ENCODE measurements at regions not wholly inside any gene's neighbourhood (a gene's known extent, or its start where the extent isn't known, plus 50 kb on each side); places are given as distances from the start of the nearest gene placed in this dataset.

DNA sequence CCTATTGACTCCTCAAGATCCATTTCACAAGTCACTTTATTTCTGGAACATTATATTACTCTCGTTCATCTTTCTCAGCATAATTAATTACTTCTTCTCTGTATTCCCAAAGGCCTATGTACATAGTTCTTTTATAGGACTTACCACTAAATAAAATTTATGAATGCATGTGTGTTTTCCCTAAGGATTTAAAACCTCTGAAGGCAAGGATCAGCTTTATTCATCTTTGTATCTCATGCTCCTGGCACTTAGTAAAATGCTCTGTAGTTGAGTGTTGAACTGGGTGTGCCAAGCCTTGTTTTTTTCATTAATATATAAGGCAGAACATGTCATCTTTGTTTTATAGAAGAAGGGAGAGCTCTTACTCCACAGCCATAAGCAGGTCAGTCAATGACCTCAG is 194.1 kb upstream of the ZPLD1 start:
- Mint-ChIP-seq H3K36me3 (no peaks in the 10 kb centered on the region), H3K4me3 (no peak overlapping the region), H3K27ac (no peak overlapping the region), H3K27me3 (ENCODE audit: low read depth) (no peaks in the 10 kb centered on the region), H3K4me1 (no peaks in the 10 kb centered on the region), H3K9me3 (no peaks in the 10 kb centered on the region)
- no peak for DNase-seq (ENCODE audit: low spot score in 2 of 2, unreplicated experiment in 2 of 2)
- TF ChIP-seq, protein P1, sequence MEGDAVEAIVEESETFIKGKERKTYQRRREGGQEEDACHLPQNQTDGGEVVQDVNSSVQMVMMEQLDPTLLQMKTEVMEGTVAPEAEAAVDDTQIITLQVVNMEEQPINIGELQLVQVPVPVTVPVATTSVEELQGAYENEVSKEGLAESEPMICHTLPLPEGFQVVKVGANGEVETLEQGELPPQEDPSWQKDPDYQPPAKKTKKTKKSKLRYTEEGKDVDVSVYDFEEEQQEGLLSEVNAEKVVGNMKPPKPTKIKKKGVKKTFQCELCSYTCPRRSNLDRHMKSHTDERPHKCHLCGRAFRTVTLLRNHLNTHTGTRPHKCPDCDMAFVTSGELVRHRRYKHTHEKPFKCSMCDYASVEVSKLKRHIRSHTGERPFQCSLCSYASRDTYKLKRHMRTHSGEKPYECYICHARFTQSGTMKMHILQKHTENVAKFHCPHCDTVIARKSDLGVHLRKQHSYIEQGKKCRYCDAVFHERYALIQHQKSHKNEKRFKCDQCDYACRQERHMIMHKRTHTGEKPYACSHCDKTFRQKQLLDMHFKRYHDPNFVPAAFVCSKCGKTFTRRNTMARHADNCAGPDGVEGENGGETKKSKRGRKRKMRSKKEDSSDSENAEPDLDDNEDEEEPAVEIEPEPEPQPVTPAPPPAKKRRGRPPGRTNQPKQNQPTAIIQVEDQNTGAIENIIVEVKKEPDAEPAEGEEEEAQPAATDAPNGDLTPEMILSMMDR (IDR thresholded peaks at IDR 0.05; ENCODE audit: unreplicated experiment) = no peak

- H3K36me3 Mint-ChIP-seq = no peaks in the 10 kb centered on the region
- H3K4me3 Mint-ChIP-seq = no peak overlapping the region
- no peak for DNase-seq (ENCODE audit: low spot score in 2 of 2, unreplicated experiment in 2 of 2)
- TF ChIP-seq, protein P1 (IDR thresholded peaks at IDR 0.05; ENCODE audit: unreplicated experiment) = no peak
- peaks cover 3% of the 10 kb centered on the region for H3K9me3 Mint-ChIP-seq
- H3K4me1 Mint-ChIP-seq = peaks cover 13% of the 10 kb centered on the region
- no peak overlapping the region for H3K27ac Mint-ChIP-seq
- H3K27me3 Mint-ChIP-seq (ENCODE audit: low read depth) = no peaks in the 10 kb centered on the region
Measured at GRCh38 chr3:102248981-102249705, 185.7 kb upstream of the ZPLD1 start.

GRCh38 chr3:102255736-102256135 is 179.1 kb upstream of the ZPLD1 start:
- TF ChIP-seq, protein P1 (IDR thresholded peaks at IDR 0.05; ENCODE audit: unreplicated experiment) = no peak
- H3K36me3 Mint-ChIP-seq = no peaks in the 10 kb centered on the region
- DNase-seq (ENCODE audit: low spot score in 2 of 2, unreplicated experiment in 2 of 2) = no peak
- no peaks in the 10 kb centered on the region for H3K27me3 Mint-ChIP-seq (ENCODE audit: low read depth)
- H3K4me1 Mint-ChIP-seq = peaks cover 30% of the 10 kb centered on the region
- H3K4me3 Mint-ChIP-seq = no peak overlapping the region
- H3K27ac Mint-ChIP-seq = no peak overlapping the region
- H3K9me3 Mint-ChIP-seq = peaks cover 3% of the 10 kb centered on the region

GRCh38 chr3:102258666-102259227 is 176.1 kb upstream of the ZPLD1 start:
- H3K36me3 Mint-ChIP-seq = no peaks in the 10 kb centered on the region
- peak overlapping the region; percentile 48 for H3K27ac Mint-ChIP-seq
- DNase-seq (ENCODE audit: low spot score in 2 of 2, unreplicated experiment in 2 of 2) = no peak
- TF ChIP-seq, protein P1 (IDR thresholded peaks at IDR 0.05; ENCODE audit: unreplicated experiment) = no peak
- H3K4me3 Mint-ChIP-seq = no peak overlapping the region
- no peaks in the 10 kb centered on the region for H3K9me3 Mint-ChIP-seq
- H3K27me3 Mint-ChIP-seq (ENCODE audit: low read depth) = no peaks in the 10 kb centered on the region
- peaks cover 26% of the 10 kb centered on the region for H3K4me1 Mint-ChIP-seq

- Mint-ChIP-seq H3K4me1 (peaks cover 30% of the 10 kb centered on the region), H3K27ac (no peak overlapping the region), H3K9me3 (no peaks in the 10 kb centered on the region), H3K27me3 (ENCODE audit: low read depth) (no peaks in the 10 kb centered on the region), H3K4me3 (no peak overlapping the region), H3K36me3 (no peaks in the 10 kb centered on the region)
- no peak for DNase-seq (ENCODE audit: low spot score in 2 of 2, unreplicated experiment in 2 of 2)
- TF ChIP-seq, protein P1 (IDR thresholded peaks at IDR 0.05; ENCODE audit: unreplicated experiment) = no peak
Measured at GRCh38 chr3:102259663-102260062, 175.2 kb upstream of the ZPLD1 start.
